Ovary (tissue), 7 donors: ENCODE measurements at regions not wholly inside any gene's neighbourhood (a gene's known extent, or its start where the extent isn't known, plus 50 kb on each side); places are given as distances from the start of the nearest gene placed in this dataset.

Experiments
- DNase-seq, 5 donors: peaks; one replicate each; pipeline ENCODE4 v3.0.0-alpha.2; 2019 to 2020
- H3K27ac ChIP-seq, 2 donors: fragments of 200-600 bp; one replicate each; pipeline versions ENCODE4 v1.5.1 to v1.8.0; 2019 to 2022
- H3K27me3 ChIP-seq: fragments of 200-600 bp; one replicate; pipeline ENCODE4 v1.8.0; 2022
- H3K36me3 ChIP-seq: fragments of 200-600 bp; sonication (generic); one replicate; pipeline ENCODE4 v1.5.1; 2019
- H3K4me1 ChIP-seq: one replicate; pipeline ENCODE4 v1.8.1; 2013; ENCODE audit warnings: mild to moderate bottlenecking, moderate library complexity; ENCODE audit not compliant: insufficient read depth
- H3K4me3 ChIP-seq: fragments of 200-600 bp; sonication (generic); one replicate; pipeline ENCODE4 v1.5.1; 2017
- H3K9me3 ChIP-seq, 2 donors: fragments of 200-600 bp in 1 of 2; sonication (generic) in 1 of 2; one replicate each; pipeline versions ENCODE4 v1.5.1 to v1.8.1; 2013 to 2019; ENCODE audit warnings: mild to moderate bottlenecking in 1 of 2, moderate library complexity in 1 of 2
- CTCF ChIP-seq, 3 donors: fragments of 450-650 bp in 2 of 3; fragments of 200-600 bp in 1 of 3; IDR thresholded peaks; one replicate each; pipeline versions ENCODE4 v1.5.1 to v1.8.0; 2016 to 2022; ENCODE audit warnings: antibody characterized with exemption in 3 of 3, mild to moderate bottlenecking in 1 of 3
- EP300 ChIP-seq: sonication (generic); formaldehyde crosslinking; IDR thresholded peaks from one replicate; pipeline ENCODE4 v1.6.1; 2017; ENCODE audit warnings: antibody characterized with exemption
- POLR2A ChIP-seq: fragments of 450-650 bp; IDR thresholded peaks from one replicate; pipeline ENCODE4 v1.6.1; 2017; ENCODE audit warnings: antibody characterized with exemption, mild to moderate bottlenecking, moderate library complexity
- WGBS, 3 donors: extraction: QIAGEN DNeasy Blood & Tissue Kit in 1 of 3; methylation state at CpG; one replicate each; pipeline versions ENCODE4 v1.1.5 to v1.1.7; 2013 to 2017; 5-methylcytosine and 5-hydroxymethylcytosine counted together
- intact Hi-C, 4 donors: fragments of 100-400 bp; cut with DNase I; formaldehyde crosslinking; loops; one replicate each; pipeline versions ENCODE4 v1.11.0 to v1.15.1; 2022 to 2023
- donor health status: DM: no; HTN: no; CAD: no; lungs with moderate emphysema.
- donor health status: DM: no; HTN: no; CAD: no.
- donor health status: Bipolar disorder and iron deficiency.
- donor health status: DM: no; HTN: no; CAD: no.
- donor health status: DM: yes; HTN: yes; CAD: no.

GRCh38 chr1:78240191-78240590 is 194.4 kb downstream of the GIPC2 start:
- WGBS, 3 donors, result 51 to 65% (median 58%) methylated on average over 2 of the region's 2 CpGs
- no peak overlapping the region for H3K4me3 ChIP-seq
- no peak overlapping the region for H3K27ac ChIP-seq
- no peaks in the 10 kb centered on the region for H3K9me3 ChIP-seq
- H3K36me3 ChIP-seq, result no peaks in the 10 kb centered on the region
- H3K27me3 ChIP-seq, result no peaks in the 10 kb centered on the region
- intact Hi-C loops, result no loop called here
- TF ChIP-seq EP300 (no peak), POLR2A (no peak), CTCF (IDR thresholded peaks at IDR 0.05) (no peak)
- no peak for DNase-seq
- H3K4me1 ChIP-seq, result no peaks in the 10 kb centered on the region

DNA sequence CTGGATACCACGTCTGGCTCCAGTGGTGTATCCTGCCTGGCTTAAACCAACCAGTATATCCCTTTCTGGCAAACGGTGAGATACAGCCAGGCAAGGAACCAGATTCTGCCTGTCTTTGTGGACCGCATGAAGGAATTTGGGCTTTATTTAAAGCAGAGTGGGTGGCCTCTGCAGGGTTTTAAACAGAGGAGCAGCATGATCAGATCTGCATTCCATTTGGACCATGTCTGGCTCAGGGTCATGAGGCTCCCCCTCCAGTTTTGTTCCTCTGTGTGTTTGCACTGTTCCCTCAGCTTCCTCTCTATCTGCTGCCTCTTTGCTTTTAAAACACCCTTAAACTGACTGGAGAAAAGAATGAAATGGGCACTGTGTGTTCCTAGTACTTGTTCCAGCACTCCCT is 195.0 kb downstream of the GIPC2 start:
- intact Hi-C loops, result no loop called here
- 7 to 15% (median 11%) methylated on average over 3 of the region's 3 CpGs for WGBS, 3 donors
- Histone ChIP-seq H3K27me3 (no peaks in the 10 kb centered on the region), H3K9me3 (no peaks in the 10 kb centered on the region), H3K27ac (no peak overlapping the region), H3K4me1 (no peaks in the 10 kb centered on the region), H3K36me3 (no peaks in the 10 kb centered on the region), H3K4me3 (no peak overlapping the region)
- TF ChIP-seq CTCF (IDR thresholded peaks at IDR 0.05), result no peak
- no peak for TF ChIP-seq EP300
- no peak for TF ChIP-seq POLR2A
- no peak for DNase-seq

GRCh38 chr1:78247079-78247478 is 201.3 kb downstream of the GIPC2 start:
- H3K27ac ChIP-seq, result no peak overlapping the region
- no peak for TF ChIP-seq POLR2A
- TF ChIP-seq EP300, result no peak
- TF ChIP-seq CTCF (IDR thresholded peaks at IDR 0.05), result no peak
- H3K4me3 ChIP-seq, result no peak overlapping the region
- no peaks in the 10 kb centered on the region for H3K27me3 ChIP-seq
- H3K36me3 ChIP-seq, result no peaks in the 10 kb centered on the region
- intact Hi-C loops, result no loop called here
- 48 to 71% (median 65%) methylated on average over 2 of the region's 2 CpGs for WGBS, 3 donors
- no peak for DNase-seq
- H3K4me1 ChIP-seq, result no peaks in the 10 kb centered on the region
- no peaks in the 10 kb centered on the region for H3K9me3 ChIP-seq

- H3K4me3 ChIP-seq, result no peak overlapping the region
- no peaks in the 10 kb centered on the region for H3K9me3 ChIP-seq
- no peak overlapping the region for H3K27ac ChIP-seq
- WGBS, 3 donors, result 31 to 45% (median 41%) methylated on average over 4 of the region's 4 CpGs
- intact Hi-C loops, result no loop called here
- no peak for TF ChIP-seq CTCF (IDR thresholded peaks at IDR 0.05)
- TF ChIP-seq EP300, result no peak
- no peak for TF ChIP-seq POLR2A
- no peaks in the 10 kb centered on the region for H3K27me3 ChIP-seq
- no peaks in the 10 kb centered on the region for H3K36me3 ChIP-seq
- H3K4me1 ChIP-seq, result no peaks in the 10 kb centered on the region
- no peak for DNase-seq
Measured at GRCh38 chr1:78250201-78250600, 204.4 kb downstream of the GIPC2 start.

DNA sequence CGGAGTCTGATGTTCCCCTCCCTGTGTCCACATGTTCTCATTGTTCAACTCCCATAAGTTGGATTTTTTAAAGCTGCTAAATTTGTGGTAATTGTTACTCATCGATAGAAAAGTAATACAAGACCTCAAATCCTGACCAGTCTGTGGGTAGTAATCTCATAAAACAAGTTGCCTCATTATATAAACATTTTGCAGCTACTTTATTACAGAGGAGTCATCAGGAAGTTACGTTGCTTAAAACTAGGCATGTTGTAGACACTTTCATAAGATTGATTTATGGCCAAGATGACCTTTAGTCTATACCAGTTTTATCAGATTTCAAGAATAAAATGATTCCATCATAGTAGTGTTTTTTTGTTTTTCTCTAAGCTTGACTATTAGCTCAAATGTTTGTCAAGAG is 208.8 kb downstream of the GIPC2 start:
- Histone ChIP-seq H3K27me3 (no peaks in the 10 kb centered on the region), H3K9me3 (no peaks in the 10 kb centered on the region), H3K4me3 (no peak overlapping the region), H3K4me1 (peaks cover 1% of the 10 kb centered on the region), H3K36me3 (no peaks in the 10 kb centered on the region), H3K27ac (no peak overlapping the region)
- TF ChIP-seq CTCF (IDR thresholded peaks at IDR 0.05) (no peak), EP300 (no peak), POLR2A (no peak)
- no peak for DNase-seq
- intact Hi-C loops, result no loop called here
- WGBS, 3 donors, result 76 to 81% (median 79%) methylated on average over 3 of the region's 3 CpGs
